SK-N-SH treated with all-trans-retinoic acid at 6 μM for 48 hours (cell line): ENCODE measurements at regions not wholly inside any gene's neighbourhood (a gene's known extent, or its start where the extent isn't known, plus 50 kb on each side); places are given as distances from the start of the nearest gene placed in this dataset.

Experiments
- CSDC2 ChIP-seq: fragments of 250-450 bp; sonication (Bioruptor Pico); IDR thresholded peaks from 2 replicates; pipeline ENCODE4 v1.5.0; 2020; ENCODE audit warnings: mild to moderate bottlenecking, moderate library complexity
- ISL1 ChIP-seq: fragments of 250-450 bp; sonication (Bioruptor Pico); IDR thresholded peaks from 2 replicates; pipeline ENCODE4 v2.1.2; 2022; ENCODE audit warnings: mild to moderate bottlenecking, moderate library complexity
- OSR1 ChIP-seq: fragments of 250-450 bp; sonication (Bioruptor Pico); IDR thresholded peaks from 2 replicates; pipeline ENCODE4 v1.8.0; 2022; ENCODE audit warnings: moderate library complexity, mild to moderate bottlenecking, inconsistent platforms
- RARB ChIP-seq: fragments of 250-450 bp; sonication (Bioruptor Pico); IDR thresholded peaks from 2 replicates; pipeline ENCODE4 v1.8.0; 2021; ENCODE audit warnings: mild to moderate bottlenecking, moderate library complexity
- SNAI2 ChIP-seq: fragments of 250-450 bp; sonication (Bioruptor Pico); IDR thresholded peaks from 2 replicates; pipeline ENCODE4 v1.5.0; 2020; ENCODE audit warnings: mild to moderate bottlenecking, moderate library complexity
- TCF4 ChIP-seq: fragments of 250-450 bp; sonication (Bioruptor Pico); IDR thresholded peaks from 2 replicates; pipeline ENCODE4 v1.8.0; 2021; ENCODE audit warnings: mild to moderate bottlenecking, moderate library complexity, borderline replicate concordance
- ZFP30 ChIP-seq: fragments of 450-650 bp; formaldehyde crosslinking; IDR thresholded peaks from 2 replicates; pipeline ENCODE4 v1.5.0; 2022; ENCODE audit warnings: mild to moderate bottlenecking, moderate library complexity
- ZNF70 ChIP-seq: fragments of 450-650 bp; formaldehyde crosslinking; IDR thresholded peaks from 2 replicates; pipeline ENCODE4 v1.5.0; 2020; ENCODE audit warnings: mild to moderate bottlenecking, moderate library complexity
- ZNF8 ChIP-seq: fragments of 450-650 bp; formaldehyde crosslinking; IDR thresholded peaks from 2 replicates; pipeline ENCODE4 v1.5.0; 2020; ENCODE audit warnings: mild to moderate bottlenecking, moderate library complexity
- TF ChIP-seq, protein P1 (sequence below): fragments of 250-450 bp; sonication (Bioruptor Pico); IDR thresholded peaks from 2 replicates; pipeline ENCODE4 v1.8.0; 2021; ENCODE audit warnings: low read depth, mild to moderate bottlenecking, moderate library complexity, borderline replicate concordance
- TF ChIP-seq, protein P2 (sequence below): fragments of 250-450 bp; sonication (Bioruptor Pico); IDR thresholded peaks from 2 replicates; pipeline ENCODE4 v1.5.1; 2020; ENCODE audit warnings: low read depth, mild to moderate bottlenecking, moderate library complexity
- TF ChIP-seq, protein P3 (sequence below): fragments of 250-450 bp; sonication (Bioruptor Pico); IDR thresholded peaks from 2 replicates; pipeline ENCODE4 v1.8.0; 2020; ENCODE audit warnings: mild to moderate bottlenecking, moderate library complexity, borderline replicate concordance

DNA sequence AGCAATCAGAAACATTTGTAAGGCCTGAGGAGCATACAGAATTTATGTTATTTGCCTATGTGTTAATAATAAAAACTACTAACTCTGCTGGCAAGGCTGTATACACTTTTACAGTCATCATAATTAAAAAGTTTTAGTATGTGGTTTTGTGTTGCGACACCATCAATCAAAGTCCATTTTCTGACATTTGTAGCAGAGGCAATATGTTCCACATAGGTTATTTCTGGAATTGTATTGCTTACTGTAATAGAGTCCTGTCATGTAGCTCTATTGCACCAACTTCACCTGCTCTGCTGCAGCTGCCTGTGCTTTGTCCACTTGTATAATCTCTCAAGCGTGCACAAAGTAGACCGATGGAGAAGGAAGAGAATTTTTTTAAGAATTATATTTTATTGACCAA lies 501.8 kb downstream of the HACE1 start:
- TF ChIP-seq ZNF8 (CRISPR knock-in tag) (no peak), ISL1 (no peak), OSR1 (CRISPR knock-in tag) (no peak), RARB (CRISPR knock-in tag) (no peak), ZFP30 (CRISPR knock-in tag) (no peak), ZNF70 (CRISPR knock-in tag) (no peak), TCF4 (CRISPR knock-in tag) (no peak), SNAI2 (CRISPR knock-in tag) (no peak), CSDC2 (CRISPR knock-in tag) (no peak)
- TF ChIP-seq, protein P1, sequence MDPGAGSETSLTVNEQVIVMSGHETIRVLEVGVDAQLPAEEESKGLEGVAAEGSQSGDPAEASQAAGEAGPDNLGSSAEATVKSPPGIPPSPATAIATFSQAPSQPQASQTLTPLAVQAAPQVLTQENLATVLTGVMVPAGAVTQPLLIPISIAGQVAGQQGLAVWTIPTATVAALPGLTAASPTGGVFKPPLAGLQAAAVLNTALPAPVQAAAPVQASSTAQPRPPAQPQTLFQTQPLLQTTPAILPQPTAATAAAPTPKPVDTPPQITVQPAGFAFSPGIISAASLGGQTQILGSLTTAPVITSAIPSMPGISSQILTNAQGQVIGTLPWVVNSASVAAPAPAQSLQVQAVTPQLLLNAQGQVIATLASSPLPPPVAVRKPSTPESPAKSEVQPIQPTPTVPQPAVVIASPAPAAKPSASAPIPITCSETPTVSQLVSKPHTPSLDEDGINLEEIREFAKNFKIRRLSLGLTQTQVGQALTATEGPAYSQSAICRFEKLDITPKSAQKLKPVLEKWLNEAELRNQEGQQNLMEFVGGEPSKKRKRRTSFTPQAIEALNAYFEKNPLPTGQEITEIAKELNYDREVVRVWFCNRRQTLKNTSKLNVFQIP: no peak
- TF ChIP-seq, protein P2, sequence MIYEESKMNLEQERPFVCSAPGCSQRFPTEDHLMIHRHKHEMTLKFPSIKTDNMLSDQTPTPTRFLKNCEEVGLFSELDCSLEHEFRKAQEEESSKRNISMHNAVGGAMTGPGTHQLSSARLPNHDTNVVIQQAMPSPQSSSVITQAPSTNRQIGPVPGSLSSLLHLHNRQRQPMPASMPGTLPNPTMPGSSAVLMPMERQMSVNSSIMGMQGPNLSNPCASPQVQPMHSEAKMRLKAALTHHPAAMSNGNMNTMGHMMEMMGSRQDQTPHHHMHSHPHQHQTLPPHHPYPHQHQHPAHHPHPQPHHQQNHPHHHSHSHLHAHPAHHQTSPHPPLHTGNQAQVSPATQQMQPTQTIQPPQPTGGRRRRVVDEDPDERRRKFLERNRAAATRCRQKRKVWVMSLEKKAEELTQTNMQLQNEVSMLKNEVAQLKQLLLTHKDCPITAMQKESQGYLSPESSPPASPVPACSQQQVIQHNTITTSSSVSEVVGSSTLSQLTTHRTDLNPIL (CRISPR knock-in tag): no peak
- TF ChIP-seq, protein P3, sequence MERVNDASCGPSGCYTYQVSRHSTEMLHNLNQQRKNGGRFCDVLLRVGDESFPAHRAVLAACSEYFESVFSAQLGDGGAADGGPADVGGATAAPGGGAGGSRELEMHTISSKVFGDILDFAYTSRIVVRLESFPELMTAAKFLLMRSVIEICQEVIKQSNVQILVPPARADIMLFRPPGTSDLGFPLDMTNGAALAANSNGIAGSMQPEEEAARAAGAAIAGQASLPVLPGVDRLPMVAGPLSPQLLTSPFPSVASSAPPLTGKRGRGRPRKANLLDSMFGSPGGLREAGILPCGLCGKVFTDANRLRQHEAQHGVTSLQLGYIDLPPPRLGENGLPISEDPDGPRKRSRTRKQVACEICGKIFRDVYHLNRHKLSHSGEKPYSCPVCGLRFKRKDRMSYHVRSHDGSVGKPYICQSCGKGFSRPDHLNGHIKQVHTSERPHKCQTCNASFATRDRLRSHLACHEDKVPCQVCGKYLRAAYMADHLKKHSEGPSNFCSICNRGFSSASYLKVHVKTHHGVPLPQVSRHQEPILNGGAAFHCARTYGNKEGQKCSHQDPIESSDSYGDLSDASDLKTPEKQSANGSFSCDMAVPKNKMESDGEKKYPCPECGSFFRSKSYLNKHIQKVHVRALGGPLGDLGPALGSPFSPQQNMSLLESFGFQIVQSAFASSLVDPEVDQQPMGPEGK (CRISPR knock-in tag): no peak
